Epithelial cell of esophagus (primary cell): ENCODE measurements at regions not wholly inside any gene's neighbourhood (a gene's known extent, or its start where the extent isn't known, plus 50 kb on each side); places are given as distances from the start of the nearest gene placed in this dataset.
A peak's percentile ranks its signal among the peaks of the same experiment; 100 is the strongest.

Experiments used
- DNase-seq: peaks from one replicate; pipeline ENCODE4 v3.0.0; 2010; ENCODE audit warnings: low read depth
- H3K4me3 ChIP-seq: 2 replicates; pipeline ENCODE4 v1.5.1; 2011; ENCODE audit warnings: mild to moderate bottlenecking, low read length, control low read depth
- CTCF ChIP-seq: IDR thresholded peaks from 2 replicates; pipeline ENCODE4 v1.5.1; 2011; ENCODE audit warnings: low read depth, mild to moderate bottlenecking, low read length, control low read depth, inconsistent platforms; ENCODE audit not compliant: insufficient read depth; ENCODE audit errors: missing control alignments

DNA sequence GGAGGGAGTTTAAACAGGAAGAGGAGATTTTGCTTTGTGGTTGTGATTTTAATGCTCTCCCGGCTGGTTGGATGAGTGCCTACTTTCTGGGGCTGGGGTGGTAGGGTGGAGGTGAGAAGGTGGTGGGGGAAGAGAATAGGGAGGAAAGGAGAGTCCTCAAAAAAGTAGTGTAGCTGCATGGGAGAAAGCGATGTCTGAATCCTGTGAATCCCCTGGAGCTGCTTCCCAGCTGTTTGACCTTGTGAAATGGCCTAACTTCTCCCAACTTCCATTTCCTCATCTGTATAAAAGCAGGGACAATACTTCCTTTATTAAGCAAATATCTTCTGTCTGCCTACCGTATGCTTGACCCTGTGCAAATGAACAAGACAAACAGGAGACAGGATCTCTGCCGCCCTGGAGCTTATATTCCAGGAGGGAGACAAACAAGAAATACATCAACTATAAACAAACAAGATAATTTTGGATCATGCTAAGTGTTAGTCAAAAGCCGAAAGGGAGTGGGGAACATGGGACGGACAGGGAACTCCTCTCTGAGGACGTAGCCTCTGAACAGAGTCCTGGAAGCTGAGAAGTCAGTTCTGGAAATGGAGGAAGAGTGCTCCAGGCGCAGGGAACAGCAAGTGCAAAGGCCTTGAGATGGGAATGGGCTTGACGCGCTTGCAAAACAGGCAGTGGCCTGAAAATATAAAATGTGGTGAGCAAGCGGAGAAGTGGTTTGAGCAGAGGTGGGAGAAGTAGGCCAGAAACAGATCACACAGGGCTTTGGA is 103.5 kb downstream of the SPRY4 start:
- DNase-seq: no peak
- no peak overlapping the region for H3K4me3 ChIP-seq
- TF ChIP-seq CTCF: no peak

DNA sequence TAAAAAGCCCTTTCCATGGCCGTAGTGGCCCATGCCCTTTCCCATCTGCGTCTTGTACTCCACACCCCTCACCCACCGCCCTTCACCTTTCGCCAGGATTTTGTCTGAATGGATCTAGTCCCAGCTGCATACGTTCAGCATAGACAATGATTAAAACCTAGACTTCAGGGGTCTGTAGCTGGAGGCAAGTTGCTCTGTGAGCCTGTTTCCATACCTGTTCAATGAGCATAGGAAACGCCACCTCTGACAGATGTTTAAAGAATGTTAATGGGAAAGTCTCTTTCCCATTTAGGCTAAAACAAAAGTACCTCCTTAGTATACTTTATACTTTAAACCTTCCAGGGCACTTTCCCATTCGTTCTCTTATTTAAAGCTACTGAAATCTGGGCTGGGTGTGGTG is 105.7 kb downstream of the SPRY4 start:
- no peak for TF ChIP-seq CTCF
- peak; percentile 78 for DNase-seq
- no peak overlapping the region for H3K4me3 ChIP-seq

GRCh38 chr5:142216931-142217330 is 107.9 kb downstream of the SPRY4 start:
- no peak for TF ChIP-seq CTCF
- no peak overlapping the region for H3K4me3 ChIP-seq
- no peak for DNase-seq

DNA sequence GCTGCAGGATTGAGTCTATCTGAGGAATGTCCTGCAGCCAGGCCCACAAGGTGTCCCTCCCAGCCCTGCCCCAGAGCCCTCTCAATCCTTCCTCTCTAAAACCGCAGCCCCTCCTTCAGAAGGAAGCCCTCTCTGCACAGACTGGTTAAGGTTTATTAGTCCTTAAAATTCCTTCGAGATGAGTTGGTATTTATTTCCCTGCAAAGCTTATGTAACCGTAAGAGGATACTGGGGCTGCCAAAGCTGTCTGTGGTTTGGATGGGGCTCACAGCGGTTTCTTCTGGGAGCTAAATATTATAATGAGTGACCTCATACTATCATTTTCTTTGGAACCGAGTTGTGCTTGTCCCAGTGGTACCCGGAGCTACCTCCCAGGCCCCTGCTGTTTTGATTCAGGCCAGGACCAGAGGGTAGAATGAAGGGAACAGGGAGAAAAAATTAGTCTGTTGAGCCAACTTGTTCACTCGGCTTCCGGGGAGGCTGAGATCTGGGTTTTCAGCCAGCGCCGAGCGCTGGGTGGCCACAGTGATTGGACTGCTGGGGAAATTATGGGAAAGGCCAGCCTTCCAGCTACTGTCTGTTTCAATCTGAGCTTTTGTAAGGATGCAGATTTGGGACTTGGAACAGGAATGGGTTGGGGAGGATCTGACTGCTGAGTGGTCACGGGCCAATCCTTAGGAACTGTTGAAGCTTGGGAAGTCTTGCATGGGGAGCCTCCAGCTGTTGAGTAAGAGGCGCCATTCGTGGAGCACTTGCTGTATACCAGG is 107.5 kb downstream of the NDFIP1 start:
- peak; percentile 88 for DNase-seq
- TF ChIP-seq CTCF: no peak
- no peak overlapping the region for H3K4me3 ChIP-seq

DNA sequence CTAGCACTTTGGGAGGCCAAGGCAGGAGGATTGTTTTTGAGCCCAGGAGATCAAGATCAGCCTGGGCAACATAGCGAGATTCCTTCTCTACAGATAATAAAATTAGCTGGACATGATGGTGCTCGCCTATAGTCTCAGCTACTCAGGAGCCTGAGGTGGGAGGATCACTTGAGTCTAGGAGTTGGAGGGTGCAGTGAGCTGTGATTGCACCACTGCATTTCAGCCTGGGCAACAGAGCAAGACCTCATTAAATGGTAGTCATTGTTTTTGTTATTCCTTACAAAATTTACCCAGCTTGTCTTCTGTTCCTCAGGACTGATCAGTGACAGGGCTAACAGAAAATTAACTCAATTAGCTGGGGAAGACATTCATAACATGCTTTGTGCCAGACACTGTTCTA is 104.5 kb downstream of the NDFIP1 start:
- no peak overlapping the region for H3K4me3 ChIP-seq
- TF ChIP-seq CTCF: no peak
- no peak for DNase-seq

- no peak for DNase-seq
- no peak overlapping the region for H3K4me3 ChIP-seq
- no peak for TF ChIP-seq CTCF
These were observed 103.3 kb downstream of the NDFIP1 start for GRCh38 chr5:142211918-142212317.

DNA sequence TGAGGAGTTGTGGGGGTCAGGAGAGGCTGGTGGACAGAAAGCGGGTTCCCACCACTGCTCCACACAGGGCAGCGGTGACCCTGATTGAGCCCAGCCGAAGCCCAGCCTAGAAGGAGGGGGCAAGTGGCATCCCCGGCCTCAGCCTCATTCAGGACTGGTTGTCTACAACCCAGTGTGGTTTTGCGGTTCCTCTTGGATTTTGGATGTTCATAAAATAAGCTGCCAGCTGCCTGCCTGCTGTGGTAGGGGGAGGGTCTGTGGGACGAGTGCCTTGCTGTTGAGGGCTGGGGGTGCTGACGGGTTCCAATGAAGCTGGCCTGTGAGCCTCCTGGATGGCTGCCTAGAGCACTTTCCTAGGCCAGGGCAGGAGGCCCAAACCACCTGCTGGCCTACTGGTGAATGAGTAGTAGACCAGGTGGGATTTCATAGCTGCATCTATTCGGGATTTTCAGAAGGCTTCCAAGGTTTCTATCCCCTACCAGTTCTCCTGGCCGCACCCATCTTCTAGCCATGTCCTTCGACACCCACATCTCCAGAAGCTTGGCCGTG is 102.4 kb downstream of the NDFIP1 start:
- no peak for DNase-seq
- TF ChIP-seq CTCF: no peak
- no peak overlapping the region for H3K4me3 ChIP-seq
